T47D (cell line): ENCODE measurements at regions not wholly inside any gene's neighbourhood (a gene's known extent, or its start where the extent isn't known, plus 50 kb on each side); places are given as distances from the start of the nearest gene placed in this dataset.

ENCODE experiments used
- DNase-seq, 2 experiments: peaks; one replicate each; pipeline versions ENCODE4 v3.0.0 to v3.0.0-alpha.2; 2011 to 2012; ENCODE audit warnings: low read depth in 1 of 2, low spot score in 1 of 2
- JUND ChIP-seq: IDR thresholded peaks from 2 replicates; pipeline ENCODE4 v1.6.1; 2012; ENCODE audit warnings: low read depth
- in situ Hi-C: cut with HindIII; loops from 2 replicates; pipeline ENCODE4 v1.10.0; 2016; ENCODE audit warnings: low sequenced_read_pairs, low pct_unique_long_range_greater_than_20kb

DNA sequence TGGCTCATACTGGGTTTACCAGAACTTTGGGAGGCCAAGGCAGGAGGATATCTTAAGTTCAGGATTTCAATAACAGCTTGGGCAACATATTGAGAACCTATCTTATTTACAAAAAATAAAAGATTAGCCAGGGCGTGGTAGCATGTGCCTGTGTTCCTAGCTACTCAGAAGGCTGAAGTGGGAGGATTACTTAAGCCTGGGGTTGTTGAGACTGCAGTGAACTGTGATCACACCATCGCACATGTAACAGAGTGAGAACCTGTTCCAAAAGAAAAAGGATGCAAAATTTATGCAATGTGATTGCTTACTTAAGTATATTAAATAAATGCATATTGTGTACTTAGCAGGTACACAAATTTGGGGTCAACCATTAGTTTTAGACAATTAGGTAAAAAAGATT lies 768.9 kb upstream of the CDH7 start:
- DNase-seq = no peak
- no peak for TF ChIP-seq JUND
- in situ Hi-C loops = no loop called here

DNA sequence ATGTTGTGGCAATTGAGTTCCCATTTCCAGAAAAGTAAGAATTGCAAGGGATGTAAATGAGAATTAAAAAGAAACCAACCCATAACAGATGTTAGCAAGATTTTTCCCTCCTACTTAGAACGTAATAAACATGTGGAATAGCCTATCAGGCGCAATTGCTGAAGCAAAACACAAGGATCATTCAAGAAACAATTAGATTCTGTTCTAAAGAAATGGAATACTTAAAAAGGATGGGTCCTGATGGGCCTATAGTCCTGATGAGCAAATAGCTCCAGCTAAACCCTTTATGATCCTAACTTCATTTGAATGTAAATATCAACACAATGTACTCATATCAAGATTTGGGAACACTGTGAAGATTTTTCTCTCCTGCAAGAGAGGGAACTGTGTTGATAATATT lies 771.0 kb upstream of the CDH7 start:
- DNase-seq = no peak
- TF ChIP-seq JUND = no peak
- in situ Hi-C loops = no loop called here

DNA sequence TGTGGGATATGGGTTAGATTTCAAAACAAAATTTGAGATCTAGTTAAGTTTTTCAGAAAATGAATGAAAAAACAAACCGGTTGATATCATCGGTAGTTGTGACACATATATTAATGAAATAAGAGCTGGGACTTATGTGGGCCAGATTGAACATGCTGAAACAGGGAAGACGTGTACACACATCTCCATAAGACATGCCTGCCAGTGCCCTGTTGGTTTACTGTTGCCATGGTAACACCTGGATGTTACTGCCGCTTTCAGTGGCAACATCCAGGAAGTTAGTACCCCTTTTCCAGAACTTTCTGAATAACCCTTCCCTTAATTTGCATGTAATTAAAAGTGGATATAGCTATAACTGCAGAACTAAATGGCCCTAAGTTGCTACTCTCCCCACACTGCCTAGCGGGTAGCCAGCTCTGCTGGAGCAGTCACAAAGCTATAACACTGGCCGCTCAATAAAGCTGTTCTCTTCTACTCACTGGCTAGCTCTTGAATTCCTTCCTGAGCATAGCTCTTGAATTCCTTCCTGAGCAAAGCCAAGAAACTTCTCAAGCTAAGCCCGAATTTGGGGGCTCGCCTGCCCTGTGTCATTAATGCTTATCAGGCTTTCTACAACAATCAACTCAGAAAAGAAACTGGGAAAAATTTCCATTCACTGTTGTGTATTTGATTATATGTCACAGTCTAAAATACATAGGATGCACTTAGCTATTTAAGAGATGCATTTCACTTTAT lies 776.3 kb upstream of the CDH7 start:
- DNase-seq = no peak
- no peak for TF ChIP-seq JUND
- in situ Hi-C loops = no loop called here

DNA sequence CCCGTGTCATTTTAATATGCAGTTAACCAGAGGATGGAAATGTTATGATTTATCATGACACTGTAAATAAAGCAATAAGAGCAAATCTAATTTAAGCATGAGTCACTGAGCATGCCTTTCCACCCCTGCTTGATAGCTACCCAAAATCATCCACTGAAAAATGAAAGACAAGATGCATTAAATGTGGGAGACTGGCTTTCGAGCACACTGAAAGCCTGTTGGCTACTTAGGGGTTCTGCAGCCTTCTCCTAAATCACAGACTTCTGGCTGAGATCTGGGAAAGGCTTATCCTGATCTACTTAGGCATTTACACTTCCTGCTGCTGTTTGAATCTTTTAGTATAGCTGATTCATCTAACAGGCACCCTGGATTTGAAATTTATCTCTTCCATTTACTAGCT lies 778.3 kb upstream of the CDH7 start:
- in situ Hi-C loops = no loop called here
- no peak for DNase-seq

DNA sequence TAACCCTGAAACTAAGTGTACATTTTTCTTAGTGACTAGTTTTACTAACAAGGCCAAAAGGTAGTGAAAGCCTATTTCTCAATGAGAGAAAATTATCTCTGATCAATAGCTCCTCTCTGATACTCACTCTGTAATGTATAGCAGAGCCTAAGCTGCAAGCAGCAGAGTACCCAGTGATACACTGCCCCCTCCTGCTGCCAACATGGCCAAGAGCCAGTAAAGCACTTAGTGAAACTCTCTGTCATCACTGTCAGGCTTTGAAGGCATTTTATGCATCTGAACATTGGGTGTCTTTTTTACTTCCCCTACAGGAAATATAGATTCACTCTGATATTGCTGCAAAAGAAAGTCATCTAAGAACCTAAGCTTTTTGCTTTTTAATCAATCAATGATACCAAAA lies 784.1 kb upstream of the CDH7 start:
- peak in 1 of 2 experiments; percentile 13 for DNase-seq
- TF ChIP-seq JUND = no peak
- in situ Hi-C loops = no loop called here

More for the DNA sequence above, 778.3 kb upstream of the CDH7 start:
- TF ChIP-seq JUND = no peak

DNA sequence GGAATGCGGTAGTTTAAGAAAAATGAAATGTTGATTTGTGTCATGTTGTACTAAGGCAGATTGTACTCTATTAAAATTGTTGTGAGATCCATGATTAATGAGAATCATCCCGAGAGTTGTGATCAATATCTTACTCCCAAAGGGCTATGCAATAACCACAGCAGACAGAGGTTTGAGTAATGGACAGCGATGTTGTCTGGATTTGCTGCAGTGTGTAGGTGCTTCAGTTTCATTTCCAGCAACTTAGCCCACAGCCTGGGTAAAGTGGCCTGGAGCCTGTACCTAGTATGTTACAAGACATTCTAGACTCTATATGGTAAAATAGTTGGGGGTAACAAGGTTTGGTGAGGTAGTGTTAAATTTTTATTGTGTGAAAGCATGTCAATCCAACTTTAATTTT lies 794.3 kb upstream of the CDH7 start:
- peak in 1 of 2 experiments; percentile 9 for DNase-seq
- in situ Hi-C loops = no loop called here
- no peak for TF ChIP-seq JUND

DNA sequence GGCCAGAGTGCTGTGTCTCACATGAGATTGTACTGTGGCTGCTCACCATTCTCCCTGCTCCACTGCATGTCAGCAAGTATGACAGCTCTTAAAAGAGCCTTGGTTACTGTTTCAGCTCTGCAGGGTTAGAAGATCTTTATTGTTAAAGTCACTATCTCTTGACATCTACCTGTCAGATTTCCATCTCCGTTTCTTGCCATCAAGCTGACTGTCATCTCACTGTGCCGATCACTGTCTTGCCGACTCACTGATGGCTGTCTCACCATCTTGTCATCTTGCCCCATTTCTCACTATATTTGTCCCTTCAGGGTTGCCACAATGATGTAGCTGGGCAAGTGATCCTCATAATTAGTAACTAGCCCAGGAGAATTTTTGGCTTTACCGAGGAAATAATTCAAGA lies 800.9 kb upstream of the CDH7 start:
- DNase-seq = no peak
- in situ Hi-C loops = no loop called here
- no peak for TF ChIP-seq JUND

DNA sequence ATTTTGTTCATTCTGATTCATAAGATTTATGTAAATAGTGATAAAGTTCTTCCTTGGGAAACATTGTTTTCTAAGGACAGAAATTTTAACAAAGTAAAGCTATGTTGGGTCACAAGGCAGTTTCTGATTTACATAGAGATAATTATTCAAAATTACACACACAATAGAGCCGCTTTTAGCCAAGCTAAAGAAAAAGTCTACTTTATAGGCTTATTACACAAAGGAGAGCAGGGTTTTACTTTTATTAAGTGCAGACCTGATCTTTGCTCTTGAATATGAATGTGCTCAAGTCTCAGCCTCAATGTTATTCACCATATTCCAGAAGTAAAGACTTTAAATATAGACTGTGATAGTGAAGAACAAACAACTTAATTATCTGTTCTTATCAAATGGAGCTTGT lies 787.8 kb upstream of the LINC00305 start:
- in situ Hi-C loops = no loop called here
- TF ChIP-seq JUND = no peak
- DNase-seq = no peak

DNA sequence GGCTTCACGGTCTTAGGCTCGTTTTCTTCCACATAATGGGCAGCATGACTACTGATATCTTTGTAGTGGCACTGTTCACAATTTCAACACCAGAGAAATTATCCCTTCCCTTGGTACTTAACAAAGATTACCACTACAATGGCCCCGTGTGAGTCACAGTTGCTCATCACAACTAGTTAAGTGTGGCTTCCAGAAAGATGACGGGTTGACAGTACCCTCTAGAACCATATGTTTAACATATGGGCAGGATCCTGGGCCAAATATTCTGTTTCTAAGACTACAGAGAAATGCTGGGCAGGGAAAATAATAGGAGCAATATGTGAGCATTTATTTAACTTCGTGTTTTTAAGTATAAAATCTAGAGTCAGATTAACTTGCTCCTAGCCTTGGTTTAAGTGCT lies 780.1 kb upstream of the LINC00305 start:
- DNase-seq = no peak
- in situ Hi-C loops = no loop called here
- TF ChIP-seq JUND = no peak

DNA sequence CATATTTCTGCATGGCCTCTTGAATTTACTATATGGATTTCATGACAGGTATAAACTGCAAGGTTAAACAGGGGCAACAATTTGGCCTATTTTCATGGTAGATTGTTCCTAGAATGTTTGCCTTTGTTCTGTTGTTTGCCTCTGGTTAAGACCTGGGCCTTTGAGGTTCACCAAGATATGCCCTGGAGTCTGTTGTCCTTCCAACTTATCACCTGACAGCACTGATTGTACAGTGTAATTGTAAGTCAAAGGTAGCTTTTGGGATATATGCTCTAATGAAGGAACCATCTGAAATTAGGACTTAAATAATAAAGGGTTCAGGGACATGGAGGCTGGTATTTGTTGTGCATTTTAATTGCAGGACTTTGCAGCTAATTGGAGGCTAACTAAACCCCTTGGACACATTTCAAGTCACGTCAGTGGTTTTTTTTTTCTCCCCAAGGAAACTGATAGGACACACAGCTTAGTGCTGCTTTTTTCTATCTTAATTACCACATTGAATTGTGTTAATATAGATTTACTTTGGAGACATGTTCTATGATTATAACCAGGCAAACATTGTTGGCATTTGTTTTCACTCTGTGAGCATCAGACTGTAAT lies 771.2 kb upstream of the LINC00305 start:
- TF ChIP-seq JUND = no peak
- DNase-seq = no peak
- in situ Hi-C loops = no loop called here

DNA sequence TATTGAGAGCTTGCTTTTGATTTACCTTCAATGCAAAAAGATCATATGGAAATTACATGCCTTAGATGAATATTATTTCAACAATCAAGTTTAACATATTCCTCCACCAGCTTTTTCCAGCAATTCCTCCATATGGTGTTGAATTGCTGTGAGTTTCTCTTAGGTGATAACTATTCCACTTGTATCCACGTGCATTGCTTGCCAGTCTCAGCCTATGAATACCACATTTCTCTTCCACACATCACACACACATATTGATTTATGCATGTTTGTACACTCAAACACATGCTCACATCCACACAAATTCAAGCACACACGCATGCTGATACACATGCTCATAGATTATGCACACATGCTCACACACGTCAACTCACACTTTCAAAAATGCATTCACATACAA lies 770.0 kb upstream of the LINC00305 start:
- no peak for DNase-seq
- in situ Hi-C loops = no loop called here
- TF ChIP-seq JUND = no peak

DNA sequence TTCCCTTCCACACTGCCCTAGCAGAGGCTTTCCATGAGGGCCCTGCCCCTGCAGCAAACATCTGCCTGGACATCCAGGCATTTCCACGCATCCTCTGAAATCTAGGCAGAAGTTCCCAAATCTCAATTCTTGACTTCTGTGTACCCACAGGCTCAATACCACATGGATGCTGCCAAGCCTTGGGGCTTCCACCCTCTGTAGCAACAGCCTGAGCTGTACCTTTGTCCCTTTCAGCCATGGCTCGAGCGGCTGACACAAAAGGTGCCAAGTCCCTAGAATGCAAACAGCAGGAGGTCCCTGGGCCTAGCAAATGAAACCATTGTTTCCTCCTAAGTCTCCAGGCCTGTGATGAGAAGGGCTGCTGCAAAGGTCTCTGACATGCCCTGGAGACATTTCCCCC lies 744.5 kb upstream of the LINC00305 start:
- in situ Hi-C loops = no loop called here
- DNase-seq = no peak
- no peak for TF ChIP-seq JUND

DNA sequence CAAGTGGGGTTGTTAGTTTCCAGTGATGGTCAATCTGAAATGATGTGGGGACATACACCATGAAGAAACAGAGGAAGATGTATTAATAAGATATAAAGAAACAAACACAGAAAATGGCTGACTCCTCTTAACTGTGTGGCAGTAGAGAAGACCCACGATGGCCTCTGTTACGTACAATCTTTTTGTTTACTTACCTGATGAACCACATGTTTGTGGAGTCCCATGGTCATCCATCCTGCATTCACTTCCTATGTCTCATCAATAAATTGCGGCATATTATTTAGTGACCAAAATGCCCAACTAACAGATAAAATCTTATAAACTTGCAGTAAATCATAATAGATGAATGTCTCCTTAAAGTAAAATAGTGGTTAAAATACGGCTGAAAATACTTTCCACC lies 740.1 kb upstream of the LINC00305 start:
- in situ Hi-C loops = no loop called here
- no peak for DNase-seq
- no peak for TF ChIP-seq JUND

DNA sequence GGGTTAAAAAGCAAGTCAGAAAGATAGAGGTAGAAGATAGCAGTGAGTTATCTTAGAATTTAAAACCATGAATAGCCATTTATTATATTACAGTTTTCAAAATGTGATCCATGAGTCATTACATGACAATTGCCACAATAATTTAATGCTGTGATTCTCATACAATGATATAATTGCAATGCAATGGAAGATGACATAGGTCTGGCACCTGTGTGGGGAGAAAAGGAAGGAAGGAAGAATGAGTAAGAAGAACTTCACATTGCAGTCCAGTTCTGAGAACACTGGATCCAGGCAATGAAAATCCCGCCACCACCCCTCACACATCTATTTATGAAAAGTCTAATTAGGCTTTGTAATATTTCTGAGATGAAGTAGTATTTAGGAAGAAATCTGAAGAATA lies 738.1 kb upstream of the LINC00305 start:
- in situ Hi-C loops = no loop called here
- DNase-seq = no peak
- TF ChIP-seq JUND = no peak
